ENCODE measurements at regions not wholly inside any gene's neighbourhood (a gene's known extent, or its start where the extent isn't known, plus 50 kb on each side); places are given as distances from the start of the nearest gene placed in this dataset.

GRCh38 chr16:66099306-66099705 lies 267.2 kb upstream of the CDH5 start:
- Histone ChIP-seq H3K27ac (ENCODE audit: low read depth, low read length) (no peak overlapping the region), H3K4me1 (replicated peaks in 1 of 4; ENCODE audit: control insufficient read depth in 3 of 4, insufficient read depth in 4 of 4, low read length in 3 of 4) (no peaks in the 10 kb centered on the region; a peak in 1 of 7 replicates), H3K9me3 (ENCODE audit: insufficient read depth in 2 of 2, low read depth in 1 of 2, low read length in 1 of 2) (no peaks in the 10 kb centered on the region), H2BK15ac (ENCODE audit: low read length) (no peak overlapping the region), H3K18ac (ENCODE audit: extremely low read depth, low read length) (no peak overlapping the region), H2AK5ac (ENCODE audit: low read depth, low read length) (no peak overlapping the region), H2BK5ac (ENCODE audit: low read depth, low read length) (no peak overlapping the region), H2BK12ac (ENCODE audit: low read depth, low read length) (no peak overlapping the region), H3K36me3 (ENCODE audit: control insufficient read depth in 2 of 4, insufficient read depth in 4 of 4, low read length in 3 of 4) (no peaks in the 10 kb centered on the region), H3K9ac (replicated peaks in 1 of 4; ENCODE audit: extremely low read depth in 1 of 4, low read depth in 3 of 4, low read length in 3 of 4) (no peak overlapping the region), H4K5ac (ENCODE audit: insufficient read length, low read depth, low read length) (no peak overlapping the region), H4K91ac (replicated peaks; ENCODE audit: insufficient read length, low read length) (no peak overlapping the region), H3K56ac (replicated peaks; ENCODE audit: insufficient read length, low read depth, low read length) (no peak overlapping the region), H3K23ac (ENCODE audit: insufficient read length) (no peak overlapping the region), H2AFZ (ENCODE audit: low read length) (no peak overlapping the region), H2BK20ac (ENCODE audit: low read length) (no peak overlapping the region), H4K20me1 (replicated peaks in 1 of 2; ENCODE audit: control insufficient read depth in 1 of 2, insufficient read depth in 2 of 2, low read length in 2 of 2) (no peaks in the 10 kb centered on the region), H3K4me3 (ENCODE audit: extremely low read depth in 1 of 4, insufficient read depth in 2 of 4, low read depth in 3 of 4, low read length in 4 of 4) (no peak overlapping the region), H3K79me2 (ENCODE audit: control insufficient read depth in 1 of 2, insufficient read depth in 2 of 2, low read length in 2 of 2) (no peaks in the 10 kb centered on the region), H3K23me2 (ENCODE audit: low read depth, low read length) (no peaks in the 10 kb centered on the region), H3K4me2 (ENCODE audit: insufficient read depth in 1 of 2, low read depth in 2 of 2, low read length in 2 of 2) (no peak overlapping the region), H3K14ac (ENCODE audit: insufficient read length) (no peak overlapping the region), H3K79me1 (ENCODE audit: low read depth, low read length) (no peaks in the 10 kb centered on the region), H2BK120ac (replicated peaks; ENCODE audit: low read depth, low read length) (no peak overlapping the region), H3K4ac (replicated peaks; ENCODE audit: insufficient read length, low read depth, low read length) (no peak overlapping the region), H3K27me3 (replicated peaks in 1 of 4; ENCODE audit: control insufficient read depth in 3 of 4, extremely low read depth in 1 of 4, insufficient read depth in 3 of 4, low read length in 3 of 4) (no peaks in the 10 kb centered on the region), H4K8ac (ENCODE audit: extremely low read depth, insufficient read depth, low read length) (no peak overlapping the region)
- DNase-seq (ENCODE audit: low read depth in 1 of 2, low spot score in 2 of 2) (no peak), FAIRE-seq (no peak)
- POLR2A ChIA-PET (ENCODE audit: partially characterized antibody) = interaction anchor here (0.5 to 0.7 kb wide), 2 partner anchors 645 to 836 kb away, joined by 3 read pairs; no protein-coding TSS in a partner anchor
- CTCF ChIA-PET (ENCODE audit: partially characterized antibody) = interaction anchor here (1.3 kb wide), 1 partner anchor 110 kb away, joined by 3 read pairs; no protein-coding TSS in a partner anchor
- 91% methylated on average over 4 of the region's 4 CpGs; no CpG with 5 or more reads in 1 of the 2 experiments for WGBS, 2 experiments (ENCODE audit: extremely low coverage in 1 of 2, insufficient coverage in 1 of 2, insufficient read length in 1 of 2, insufficient replicate concordance in 2 of 2, low coverage in 1 of 2, low lambda C conversion rate in 2 of 2, missing lambda C conversion rate in 1 of 2)
- TF ChIP-seq SP4 (IDR thresholded peaks at IDR 0.05; ENCODE audit: low read length) = no peak
- TF ChIP-seq YY1 (IDR thresholded peaks at IDR 0.05; ENCODE audit: low read depth, low read length) = no peak
- no peak for TF ChIP-seq RFX5 (IDR thresholded peaks at IDR 0.05; ENCODE audit: borderline replicate concordance, low read depth, low read length)
- TF ChIP-seq KDM4A (IDR thresholded peaks at IDR 0.05; ENCODE audit: low read depth, low read length, severe bottlenecking) = no peak
- TF ChIP-seq E2F6 (IDR thresholded peaks at IDR 0.05) = no peak
- no peak for TF ChIP-seq RAD21 (IDR thresholded peaks at IDR 0.05 in 1 of 2, conservative IDR thresholded peaks at IDR 0.05 in 1 of 2; ENCODE audit: low read depth in 2 of 2, low read length in 2 of 2)
- TF ChIP-seq BACH1 (IDR thresholded peaks at IDR 0.05; ENCODE audit: low read length) = no peak
- TF ChIP-seq TEAD4 (IDR thresholded peaks at IDR 0.05; ENCODE audit: low read depth, low read length) = no peak
- no peak for TF ChIP-seq GTF2F1 (IDR thresholded peaks at IDR 0.05; ENCODE audit: borderline replicate concordance, low read depth, low read length)
- no peak for TF ChIP-seq CBX5 (IDR thresholded peaks at IDR 0.05; ENCODE audit: low read depth, low read length)
- no peak for TF ChIP-seq ZNF274 (IDR thresholded peaks at IDR 0.05; ENCODE audit: borderline replicate concordance, extremely low read depth, low read length)
- no peak for TF ChIP-seq PHF8 (conservative IDR thresholded peaks at IDR 0.05; ENCODE audit: low read depth, low read length)

All from H1 (cell line).